NCI-H1105 (cell line): ENCODE measurements at regions not wholly inside any gene's neighbourhood (a gene's known extent, or its start where the extent isn't known, plus 50 kb on each side); places are given as distances from the start of the nearest gene placed in this dataset.
A peak's percentile ranks its signal among the peaks of the same experiment; 100 is the strongest.
"Not testable (repeated sequence)": the region's sequence is repeated elsewhere in the genome, so short reads cannot be mapped to it uniquely, and the experiment has no call there.

Source experiments
- DNase-seq: peaks from one replicate; lab custom pipeline; 2025; lab: John Stamatoyannopoulos, UW

DNA sequence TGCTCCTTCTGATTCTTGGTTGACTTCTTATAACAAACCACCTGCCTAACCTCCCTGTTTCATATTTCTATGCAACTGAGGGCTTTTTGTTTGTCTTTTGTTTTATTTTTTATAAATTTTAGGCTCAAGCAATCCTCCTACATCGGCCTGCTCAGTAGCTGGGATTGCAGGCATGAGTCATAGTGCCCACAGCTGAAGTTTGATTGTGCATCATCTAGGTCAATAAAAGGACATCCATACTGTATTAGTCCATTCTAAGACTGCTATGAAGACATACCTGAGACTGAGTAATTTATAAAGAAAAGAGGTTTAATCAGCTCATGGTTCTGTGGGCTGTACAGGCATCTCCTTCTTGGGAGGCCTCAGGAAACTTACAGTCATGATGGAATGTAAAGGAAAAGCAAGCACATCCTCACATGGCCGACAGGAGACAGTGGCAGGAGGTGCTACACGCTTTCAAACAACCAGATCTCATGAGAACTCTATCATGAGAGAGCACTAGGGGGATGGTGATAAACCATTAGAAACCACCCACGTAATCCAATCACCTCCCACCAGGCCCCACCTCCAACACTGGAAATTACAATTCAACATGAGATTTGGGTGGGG, 285.0 kb downstream of the SIPA1L2 start:
- no peak for DNase-seq

DNA sequence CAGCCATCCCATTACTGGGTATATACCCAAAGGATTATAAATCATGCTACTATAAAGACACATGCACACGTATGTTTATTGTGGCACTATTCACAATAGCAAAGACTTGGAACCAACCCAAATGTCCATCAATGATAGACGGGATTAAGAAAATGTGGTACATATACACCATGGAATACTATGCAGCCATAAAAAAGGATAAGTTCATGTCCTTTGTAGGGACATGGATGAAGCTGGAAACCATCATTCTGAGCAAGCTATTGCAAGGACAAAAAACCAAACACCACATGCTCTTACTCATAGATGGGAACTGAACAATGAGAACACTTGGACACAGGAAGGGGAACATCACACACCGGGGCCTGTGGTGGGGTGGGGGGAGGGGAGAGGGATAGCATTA, 285.7 kb downstream of the SIPA1L2 start:
- not testable (repeated sequence) for DNase-seq

DNA sequence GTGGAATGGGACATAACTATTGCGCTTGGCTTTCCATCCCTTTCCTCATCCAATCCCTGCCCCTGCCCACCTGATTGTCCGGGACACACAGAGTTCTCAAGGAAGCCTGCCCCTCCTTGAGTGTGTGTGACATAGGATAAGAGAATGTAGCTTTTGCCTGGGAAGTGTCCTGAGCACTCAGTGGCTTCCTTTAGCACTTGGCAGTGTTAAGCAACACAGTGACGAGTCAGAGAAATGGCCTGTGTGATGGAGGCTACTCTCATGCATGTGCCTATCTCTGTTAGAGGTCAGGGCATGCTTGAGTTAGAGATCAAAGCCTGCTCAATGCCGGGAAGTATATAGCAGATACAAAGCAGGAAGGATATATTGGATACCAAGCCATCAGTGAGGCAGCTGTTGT, 289.5 kb downstream of the SIPA1L2 start:
- DNase-seq = no peak

DNA sequence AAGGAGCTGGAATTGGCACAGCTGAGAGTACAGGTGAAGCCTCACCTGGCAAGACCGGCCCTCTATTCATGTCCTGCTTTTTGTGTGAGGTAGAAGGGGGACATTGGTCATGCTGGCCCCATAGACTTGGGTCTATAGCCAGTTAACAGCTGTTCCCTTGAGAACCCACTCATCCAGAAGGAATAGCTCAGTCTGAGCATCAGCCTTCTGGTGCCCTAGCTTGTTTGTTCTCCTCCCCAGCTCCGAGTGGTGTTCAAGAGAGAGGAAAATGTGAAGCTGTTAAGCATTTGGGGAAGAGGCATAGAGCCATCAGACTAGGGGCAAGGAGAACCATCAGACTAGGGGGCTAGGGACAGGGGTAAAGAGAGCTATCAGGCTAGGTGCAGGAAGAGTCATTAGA, 290.9 kb downstream of the SIPA1L2 start:
- no peak for DNase-seq

DNA sequence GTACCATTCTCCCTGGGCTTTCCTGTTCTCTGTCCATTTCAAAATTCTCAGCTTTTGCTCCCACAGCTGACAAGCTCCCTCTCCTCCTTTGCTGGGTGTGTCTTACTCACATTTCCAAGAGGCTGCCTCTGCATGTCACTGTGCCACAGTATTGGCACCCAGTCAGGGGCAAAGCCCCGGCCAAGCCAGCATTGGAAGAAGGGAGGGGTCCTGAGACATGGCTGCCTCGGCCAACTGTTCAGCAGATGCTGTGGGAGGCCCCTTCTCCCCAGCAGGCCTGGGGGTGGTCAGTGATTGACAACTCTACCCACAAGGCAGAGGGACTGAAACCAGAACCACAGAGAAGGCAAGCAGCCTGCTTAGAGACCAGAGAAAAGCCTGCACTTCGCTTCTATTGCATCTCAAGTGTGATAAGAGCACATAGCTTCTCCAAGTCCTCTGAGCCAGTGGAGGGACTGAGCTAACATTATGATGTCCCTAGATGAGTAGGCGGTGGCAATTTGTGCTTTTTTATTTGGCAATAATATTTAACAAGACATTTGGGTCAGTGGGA, 294.1 kb downstream of the SIPA1L2 start:
- no peak for DNase-seq

DNA sequence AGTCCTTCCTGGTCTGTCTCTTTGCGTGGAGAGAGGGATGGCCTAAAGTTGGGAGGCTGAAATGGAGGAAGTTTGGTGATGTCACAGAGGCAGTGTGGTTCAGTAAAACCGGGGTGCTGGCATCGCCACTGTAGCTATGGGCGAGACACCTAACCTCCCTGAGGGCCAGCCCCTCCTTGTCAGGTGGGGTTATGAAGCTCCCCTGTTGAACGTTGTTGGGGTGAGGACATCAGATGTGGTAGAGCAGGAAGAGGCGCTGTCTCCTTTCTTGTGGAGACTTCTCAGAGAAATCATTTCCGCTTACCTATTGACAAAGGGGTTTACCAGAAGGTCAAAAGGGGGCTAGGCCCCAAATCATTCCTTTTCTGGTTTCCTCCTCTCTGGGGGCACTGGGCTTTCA, 294.7 kb downstream of the SIPA1L2 start:
- no peak for DNase-seq

DNA sequence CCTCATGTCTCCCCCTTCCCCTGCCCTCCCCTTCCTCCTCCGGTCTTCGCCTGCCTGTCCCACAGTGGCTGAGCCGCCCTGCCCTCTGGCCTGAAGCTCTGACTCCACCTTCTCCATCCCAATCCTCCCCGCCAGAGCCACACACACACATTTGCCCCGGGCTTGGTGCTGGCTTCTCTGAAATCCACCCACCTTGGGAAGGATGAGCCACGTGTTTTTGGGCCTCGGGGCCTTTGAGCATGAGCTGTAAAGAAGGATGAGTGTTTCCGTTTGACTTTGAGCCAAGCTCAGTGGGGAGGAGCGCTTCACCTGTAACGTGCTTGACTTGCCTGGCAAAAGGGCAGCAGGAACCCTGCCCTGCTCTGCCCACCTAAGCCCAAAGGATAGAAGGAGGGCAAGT, 295.1 kb downstream of the SIPA1L2 start:
- no peak for DNase-seq

DNA sequence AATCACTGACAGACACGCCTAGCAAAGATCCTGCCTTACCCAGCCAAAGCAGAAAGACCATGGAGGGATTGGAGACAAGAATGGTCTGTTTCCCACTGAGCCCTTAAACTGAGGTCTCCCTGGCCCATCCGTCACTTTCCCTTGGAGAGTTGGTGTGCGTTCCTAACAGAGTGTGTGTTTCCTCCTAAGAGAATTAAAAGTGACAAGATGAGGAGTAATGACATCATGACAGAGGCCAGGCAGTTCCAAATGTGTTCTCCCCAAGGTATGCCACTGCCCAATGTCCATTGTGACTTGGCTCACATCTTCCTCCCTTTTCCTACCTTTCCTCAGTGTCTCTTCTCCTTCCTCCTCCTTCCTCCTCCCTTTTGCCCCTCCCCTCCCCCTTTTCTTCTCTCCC, 295.7 kb downstream of the SIPA1L2 start:
- no peak for DNase-seq

DNA sequence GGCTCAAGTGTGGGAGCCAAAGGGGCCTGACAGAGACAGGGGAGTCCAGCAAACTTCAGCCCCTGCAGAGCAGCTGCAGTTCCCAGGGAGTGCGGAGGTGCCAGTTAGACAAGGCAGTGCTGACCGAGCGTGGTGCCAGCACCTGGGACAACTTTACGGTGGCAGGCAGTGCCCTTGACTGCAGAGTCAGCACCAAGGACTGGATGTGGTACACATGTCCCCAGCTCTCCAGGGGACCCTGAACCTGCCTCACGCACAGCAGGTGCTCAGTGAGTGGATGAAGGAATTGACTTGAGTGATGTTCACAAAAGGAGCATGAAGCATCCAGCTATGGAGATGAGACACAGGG, 296.5 kb downstream of the SIPA1L2 start:
- DNase-seq = no peak

DNA sequence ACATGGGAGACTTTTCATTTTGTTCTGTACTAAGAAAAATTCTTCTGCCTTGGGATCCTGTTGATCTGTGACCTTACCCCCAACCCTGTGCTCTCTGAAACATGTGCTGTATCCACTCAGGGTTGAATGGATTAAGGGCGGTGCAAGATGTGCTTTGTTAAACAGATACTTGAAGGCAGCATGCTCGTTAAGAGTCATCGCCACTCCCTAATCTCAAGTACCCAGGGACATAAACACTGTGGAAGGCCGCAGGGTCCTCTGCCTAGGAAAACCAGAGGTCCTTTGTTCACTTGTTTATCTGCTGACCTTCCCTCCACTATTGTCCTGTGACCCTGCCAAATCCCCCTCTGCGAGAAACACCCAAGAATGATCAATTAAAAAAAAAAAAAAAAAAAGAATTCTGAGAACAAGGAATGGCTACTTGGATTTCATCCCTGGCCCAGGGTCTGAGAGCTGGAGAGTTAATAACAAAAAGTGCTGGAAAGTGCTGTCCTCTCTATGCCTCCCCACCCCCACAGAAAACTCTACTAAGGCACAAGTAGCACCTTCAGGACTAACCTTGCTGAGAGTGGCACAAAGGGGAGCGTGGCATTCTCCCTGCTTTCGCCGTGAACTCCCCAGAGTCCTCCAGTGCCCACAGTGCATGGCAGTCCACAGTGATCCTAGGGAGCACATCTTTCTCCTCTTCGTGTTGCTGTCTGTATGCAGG, 297.1 kb downstream of the SIPA1L2 start:
- DNase-seq = not testable (repeated sequence)

DNA sequence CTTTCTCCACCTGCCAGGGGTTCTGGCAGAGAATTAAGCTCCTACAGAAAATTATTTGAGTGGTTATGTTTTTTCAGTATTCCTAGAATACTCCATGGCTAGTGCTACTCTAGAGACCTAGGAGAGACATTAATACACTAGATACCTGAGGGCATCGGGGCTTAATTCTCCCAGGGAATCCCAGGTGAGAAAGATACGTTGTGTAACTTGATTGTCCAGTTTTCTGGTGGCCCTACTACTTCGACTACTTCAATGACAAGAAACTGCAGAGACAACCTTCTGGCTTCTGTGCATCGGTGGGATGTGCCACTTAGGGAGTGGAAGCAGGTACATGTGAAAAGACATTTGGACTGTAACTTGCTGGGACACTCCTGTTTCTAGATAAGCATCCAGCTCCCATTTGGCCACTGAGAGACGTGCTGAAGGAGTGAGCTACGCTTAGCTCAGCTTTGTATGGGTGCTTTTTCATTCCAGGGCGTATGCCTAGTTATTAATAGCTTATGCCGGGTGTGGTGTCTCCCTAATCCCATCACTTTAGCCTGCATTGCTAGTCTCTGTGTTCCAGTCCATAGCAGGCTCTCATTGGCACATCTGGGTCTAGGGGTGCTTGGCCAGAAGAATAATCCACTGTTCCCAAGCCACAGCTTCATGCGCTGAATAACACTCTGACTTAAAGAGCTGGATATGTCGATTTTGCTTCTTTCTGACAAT, 300.7 kb downstream of the SIPA1L2 start:
- no peak for DNase-seq

DNA sequence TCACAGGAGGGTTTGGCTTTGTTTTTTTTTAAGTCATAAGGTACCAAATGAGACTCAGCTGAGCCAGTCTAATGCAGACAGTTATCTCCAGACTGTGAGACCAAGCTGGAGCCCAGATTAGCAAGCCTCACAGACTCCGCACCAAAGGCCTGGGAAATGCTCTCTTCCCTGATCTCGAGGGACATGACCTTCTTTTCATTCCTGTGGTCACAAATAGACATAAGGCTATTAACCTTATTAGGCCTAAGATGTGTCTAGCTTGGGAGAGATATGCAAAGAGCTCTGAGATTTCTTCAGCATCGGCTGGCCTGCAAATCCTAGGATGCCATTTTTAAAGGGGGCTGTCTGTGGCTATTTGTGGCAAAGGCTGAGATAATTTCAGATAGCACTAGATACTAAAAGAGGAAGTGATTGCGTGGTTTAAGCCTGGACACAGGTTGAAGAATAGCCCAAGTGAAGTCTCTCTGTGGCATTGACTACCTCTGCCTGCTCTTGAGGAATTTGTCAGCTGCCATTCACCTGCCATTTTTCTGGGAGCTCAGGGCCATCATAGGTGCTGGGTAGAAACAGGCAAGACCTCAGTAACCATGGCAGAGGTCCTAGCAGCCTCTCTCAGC, 301.3 kb downstream of the SIPA1L2 start:
- DNase-seq = no peak

DNA sequence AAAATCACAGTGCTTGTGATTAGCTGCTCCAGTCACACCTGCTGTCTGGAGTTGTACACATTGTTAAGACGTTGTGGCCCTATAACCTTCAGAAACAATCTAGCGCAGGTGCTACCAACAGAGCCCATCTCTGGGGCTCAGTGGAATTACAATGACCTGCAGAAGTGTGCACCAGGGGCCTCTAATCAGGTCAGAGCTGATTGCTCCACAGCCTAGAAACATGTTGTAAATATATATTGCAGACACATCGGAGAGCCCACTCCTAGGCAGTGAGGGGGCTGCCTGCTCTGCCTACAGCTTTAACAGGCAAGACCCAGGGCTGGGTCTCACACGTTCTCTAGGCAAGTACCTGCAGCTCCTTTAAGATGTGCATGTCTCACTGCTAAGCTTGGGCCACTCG, 302.0 kb downstream of the SIPA1L2 start:
- DNase-seq = peak; percentile 53

DNA sequence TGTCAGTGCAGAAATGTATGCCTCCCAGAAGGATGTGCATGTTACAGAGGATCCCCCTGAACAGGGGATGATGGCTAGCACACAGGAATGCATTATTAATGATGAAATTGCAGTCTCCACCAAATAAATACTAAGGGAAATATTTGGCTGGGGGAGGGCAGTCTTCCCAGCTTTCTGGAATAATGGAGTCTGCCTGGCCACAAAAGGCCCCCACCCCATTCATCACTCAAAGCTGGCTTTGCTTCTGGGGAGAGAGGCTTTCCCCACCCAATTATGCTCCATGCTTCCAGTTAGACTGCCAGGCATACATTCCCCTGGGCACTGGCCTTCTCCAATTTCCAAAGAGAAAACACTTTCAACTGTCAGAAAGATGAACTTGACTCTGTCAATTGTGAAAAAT, 302.7 kb downstream of the SIPA1L2 start:
- no peak for DNase-seq

DNA sequence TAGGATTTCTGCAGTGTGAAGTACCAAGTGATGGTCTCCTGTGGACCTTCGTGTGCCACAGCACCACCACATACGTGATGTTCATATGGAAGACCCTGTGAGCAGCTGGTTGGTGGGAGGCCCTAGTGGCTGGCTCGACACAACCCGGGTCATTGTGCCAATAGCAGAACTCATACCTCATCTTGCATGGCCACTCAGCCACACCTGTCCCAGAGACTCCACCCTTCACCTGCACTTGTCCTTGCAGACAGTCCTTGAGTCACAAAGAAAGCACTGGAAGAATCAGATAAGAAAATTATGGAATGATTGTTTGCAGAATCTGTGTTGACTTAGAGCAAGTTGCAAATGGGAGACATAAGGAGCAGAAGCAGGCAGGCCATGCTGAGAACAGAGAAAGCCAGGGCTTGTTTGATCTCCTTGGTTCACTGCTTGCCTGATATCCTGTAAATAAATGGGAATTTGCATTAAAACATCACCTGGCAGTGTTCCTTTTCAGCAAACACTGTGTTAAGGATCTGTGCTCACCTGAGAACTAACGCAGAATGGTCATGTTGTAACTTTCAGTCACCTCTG, 307.7 kb downstream of the SIPA1L2 start:
- DNase-seq = no peak

DNA sequence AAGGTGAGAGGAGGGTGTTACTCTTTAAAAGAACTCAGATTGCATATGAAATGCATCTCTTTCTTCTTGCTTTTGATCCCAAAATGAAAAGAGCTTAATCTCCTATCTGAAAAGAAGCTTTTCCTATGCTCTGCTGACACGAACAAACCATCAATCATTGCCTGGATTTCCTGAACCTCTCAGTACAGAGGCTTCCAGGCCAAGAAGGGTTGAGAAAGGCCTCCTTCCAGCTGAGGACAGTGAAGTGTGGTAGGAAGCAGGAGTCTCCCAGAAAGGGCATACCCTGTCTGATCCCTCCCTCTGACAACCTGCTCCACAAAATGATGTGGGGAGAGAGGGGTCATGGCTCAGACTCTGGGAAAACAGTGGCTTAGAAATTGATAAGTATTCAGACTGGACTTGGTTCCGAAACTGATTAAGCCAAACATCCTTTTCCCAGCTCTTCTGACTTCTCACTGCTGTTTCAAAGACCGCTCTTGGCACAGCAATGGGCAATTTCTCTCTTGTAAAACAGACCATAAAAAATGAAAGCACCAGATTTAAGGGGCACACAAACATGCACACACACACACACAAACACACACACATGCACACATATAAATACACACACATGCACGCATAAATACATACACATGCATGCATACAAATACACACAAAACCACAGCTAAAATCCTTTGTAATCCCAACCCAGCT, 310.3 kb downstream of the SIPA1L2 start:
- no peak for DNase-seq

DNA sequence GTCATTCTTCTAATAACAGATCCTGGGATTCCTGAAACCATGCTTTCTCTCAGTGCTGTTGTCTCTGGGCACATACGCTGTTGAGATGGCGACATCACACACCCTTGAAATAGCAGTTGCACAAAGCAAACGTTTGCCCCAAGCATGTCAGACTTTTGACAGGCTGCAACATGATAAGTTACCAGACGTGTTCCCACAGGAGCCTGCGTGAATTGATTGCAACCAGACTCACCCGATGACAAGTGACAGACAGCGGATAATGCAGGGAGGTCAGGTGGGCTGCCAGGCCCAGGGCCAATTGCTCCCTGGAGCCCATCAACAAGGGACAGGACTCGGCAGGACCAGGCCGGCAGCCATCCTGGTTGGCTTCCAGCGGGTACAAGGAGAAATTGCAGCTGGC, 310.9 kb downstream of the SIPA1L2 start:
- DNase-seq = peak; percentile 52

DNA sequence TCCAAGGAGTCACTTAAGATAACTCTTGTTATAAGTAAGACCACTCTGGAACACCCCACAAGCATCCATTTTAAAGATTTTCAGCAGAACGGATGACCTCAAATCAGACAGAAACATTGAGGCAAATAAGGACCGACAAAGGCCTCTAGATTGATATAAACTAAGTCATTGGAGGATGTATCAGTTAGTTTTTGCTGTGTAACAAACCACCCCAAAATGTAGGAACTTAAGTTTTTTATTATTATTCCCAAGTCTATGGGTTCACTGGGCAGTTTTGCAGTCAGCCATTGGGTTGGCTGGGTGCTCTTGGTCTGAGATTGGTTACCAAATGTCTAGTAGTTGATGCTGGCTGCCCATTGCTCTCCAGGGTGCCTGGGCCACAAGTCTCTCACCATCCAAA, 311.8 kb downstream of the SIPA1L2 start:
- DNase-seq = no peak

DNA sequence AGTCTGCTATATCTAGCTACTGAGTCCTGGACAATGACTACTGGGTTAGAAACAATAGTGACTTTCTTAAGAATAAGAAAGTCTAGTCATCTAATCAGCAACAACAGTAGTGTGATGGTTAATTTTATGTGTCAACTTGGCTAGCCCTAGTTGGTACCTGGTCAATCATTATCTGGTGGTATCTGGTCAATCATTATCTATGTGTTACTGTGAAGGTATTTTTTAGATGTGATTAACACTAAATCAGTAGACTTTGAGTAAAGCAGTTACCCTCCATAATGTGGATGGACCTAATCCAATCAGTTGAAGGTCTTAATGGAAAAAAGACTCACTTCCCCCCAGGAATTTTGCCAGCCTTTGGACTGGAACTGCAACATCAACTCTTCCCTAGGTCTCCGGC, 312.6 kb downstream of the SIPA1L2 start:
- no peak for DNase-seq

DNA sequence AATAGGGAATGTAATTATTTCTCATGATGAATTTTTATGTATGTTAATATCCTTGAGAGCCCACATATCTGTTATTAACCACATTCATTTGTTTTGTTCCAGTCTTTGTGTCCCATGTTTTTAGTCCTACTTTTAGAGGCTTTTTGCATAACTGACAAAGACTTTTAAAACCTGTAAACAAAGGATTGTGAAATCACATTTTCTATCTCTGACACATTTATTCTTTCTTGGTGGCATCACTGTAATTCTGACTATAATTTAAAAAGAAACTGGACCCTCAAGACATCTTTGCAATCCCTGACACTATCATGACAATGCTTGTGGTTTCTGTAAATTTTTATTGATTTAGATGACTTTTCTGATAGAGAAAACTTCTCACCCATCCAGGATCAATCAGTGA, 313.1 kb downstream of the SIPA1L2 start:
- DNase-seq = no peak

DNA sequence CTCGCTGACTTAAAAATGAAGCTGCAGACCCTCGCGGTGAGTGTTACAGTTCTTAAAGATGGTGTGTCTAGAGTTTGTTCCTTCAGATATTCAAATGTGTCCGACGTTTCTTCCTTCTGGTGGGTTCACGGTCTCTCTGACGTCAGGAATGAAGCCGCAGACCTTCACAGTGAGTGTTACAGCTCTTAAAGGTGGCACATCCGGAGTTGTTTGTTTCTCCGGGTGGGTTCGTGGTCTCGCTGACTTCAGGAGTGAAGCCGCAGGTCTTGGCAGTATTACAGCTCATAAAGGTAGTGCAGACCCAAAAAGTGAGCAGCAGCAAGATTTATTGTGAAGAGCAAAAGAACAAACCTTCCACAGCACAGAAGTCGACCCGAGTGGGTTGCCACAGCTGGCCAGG, 316.1 kb downstream of the SIPA1L2 start:
- DNase-seq = not testable (repeated sequence)

DNA sequence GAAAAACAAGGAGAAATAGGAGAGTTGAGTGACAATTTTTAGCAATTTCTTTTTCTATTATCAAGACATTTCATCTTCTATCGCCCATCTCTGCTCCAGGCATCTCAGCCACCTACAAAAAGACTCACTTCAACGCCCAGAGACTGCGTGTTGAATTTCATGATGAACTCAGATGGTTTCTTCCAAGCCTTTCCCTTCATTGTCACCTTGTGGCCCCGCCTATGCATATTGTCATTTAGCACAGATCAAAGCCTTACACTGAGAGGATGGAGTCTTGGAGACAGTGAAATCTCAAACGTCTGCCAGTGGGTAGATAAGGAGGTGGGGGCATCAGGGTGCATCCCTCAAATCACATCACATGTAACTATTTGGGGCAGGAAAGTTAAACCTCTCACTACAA, 319.4 kb downstream of the SIPA1L2 start:
- DNase-seq = no peak
